ENCODE measurements at regions not wholly inside any gene's neighbourhood (a gene's known extent, or its start where the extent isn't known, plus 50 kb on each side); places are given as distances from the start of the nearest gene placed in this dataset.

DNA sequence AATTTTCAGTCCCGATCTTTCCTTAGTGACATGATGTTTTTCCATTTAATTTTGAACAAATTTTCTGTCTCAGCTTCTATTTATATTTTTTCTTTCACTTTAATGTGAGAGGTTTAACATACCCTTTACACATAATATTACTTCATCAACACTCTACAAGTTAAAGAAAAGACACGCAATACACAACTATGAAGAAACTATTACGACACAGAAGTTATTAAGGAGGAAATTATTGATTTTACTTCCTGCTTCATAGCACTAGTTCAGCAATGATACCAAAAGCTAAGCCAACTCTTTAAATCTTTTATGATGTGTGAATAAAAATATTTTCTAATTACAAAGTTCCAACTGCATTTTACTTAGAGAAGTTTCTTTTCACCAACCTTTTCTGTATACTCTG is 432.3 kb upstream of the DAB2 start:
- no peak for TF ChIP-seq CTCF (IDR thresholded peaks at IDR 0.05)
- TF ChIP-seq POLR2A (IDR thresholded peaks at IDR 0.05), result no peak
